H1 (cell line): ENCODE measurements at regions not wholly inside any gene's neighbourhood (a gene's known extent, or its start where the extent isn't known, plus 50 kb on each side); places are given as distances from the start of the nearest gene placed in this dataset.

Experiments
- ASH2L ChIP-seq: fragments of 200-600, 300-600 bp; sonication (generic); IDR thresholded peaks from one replicate; pipeline ENCODE4 v1.7.1; 2017; ENCODE audit warnings: low read length
- KDM1A ChIP-seq: fragments of 200-600, 300-600 bp; sonication (generic); IDR thresholded peaks from 2 replicates; pipeline ENCODE4 v1.7.1; 2016; ENCODE audit warnings: mild to moderate bottlenecking, low read length, borderline replicate concordance
- POLR2A ChIP-seq, 2 experiments: IDR thresholded peaks; 1 replicate in 1 of 2; 2 replicates in 1 of 2; pipeline ENCODE4 v1.6.1; 2011; ENCODE audit warnings: low read depth in 2 of 2, low read length in 2 of 2, mild to moderate bottlenecking in 2 of 2; ENCODE audit errors: control extremely low read depth in 1 of 2
- POU5F1 ChIP-seq: IDR thresholded peaks from 2 replicates; pipeline ENCODE4 v1.6.1; 2011; ENCODE audit warnings: low read depth, mild to moderate bottlenecking, low read length, moderate library complexity
- TF ChIP-seq, protein P1 (sequence below): fragments of 300-600 bp; sonication (generic); IDR thresholded peaks from 2 replicates; pipeline ENCODE4 v1.7.1; 2012; ENCODE audit warnings: low read length, moderate library complexity, mild to moderate bottlenecking, inconsistent platforms; ENCODE audit not compliant: insufficient replicate concordance

DNA sequence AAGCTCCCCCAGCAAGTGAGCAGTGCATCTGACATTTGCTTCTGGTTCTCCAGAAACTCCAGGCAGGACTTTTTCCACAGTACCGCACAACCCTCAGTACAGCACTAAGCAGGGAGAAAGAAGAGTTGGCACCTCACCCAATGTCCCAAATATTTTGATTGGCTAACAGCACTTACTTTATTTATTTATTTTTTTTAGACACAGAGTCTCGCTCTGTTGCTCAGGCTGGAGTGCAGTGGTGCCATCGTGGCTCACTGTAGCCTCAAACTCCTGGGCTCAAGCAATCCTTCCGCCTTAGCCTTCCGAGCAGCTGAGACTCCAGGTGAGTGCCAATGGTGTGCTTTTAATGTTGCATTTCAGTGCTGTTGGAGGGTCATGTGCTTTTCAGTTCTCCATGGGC lies 200.3 kb upstream of the ZMIZ1 start (continued):
- TF ChIP-seq, protein P1, sequence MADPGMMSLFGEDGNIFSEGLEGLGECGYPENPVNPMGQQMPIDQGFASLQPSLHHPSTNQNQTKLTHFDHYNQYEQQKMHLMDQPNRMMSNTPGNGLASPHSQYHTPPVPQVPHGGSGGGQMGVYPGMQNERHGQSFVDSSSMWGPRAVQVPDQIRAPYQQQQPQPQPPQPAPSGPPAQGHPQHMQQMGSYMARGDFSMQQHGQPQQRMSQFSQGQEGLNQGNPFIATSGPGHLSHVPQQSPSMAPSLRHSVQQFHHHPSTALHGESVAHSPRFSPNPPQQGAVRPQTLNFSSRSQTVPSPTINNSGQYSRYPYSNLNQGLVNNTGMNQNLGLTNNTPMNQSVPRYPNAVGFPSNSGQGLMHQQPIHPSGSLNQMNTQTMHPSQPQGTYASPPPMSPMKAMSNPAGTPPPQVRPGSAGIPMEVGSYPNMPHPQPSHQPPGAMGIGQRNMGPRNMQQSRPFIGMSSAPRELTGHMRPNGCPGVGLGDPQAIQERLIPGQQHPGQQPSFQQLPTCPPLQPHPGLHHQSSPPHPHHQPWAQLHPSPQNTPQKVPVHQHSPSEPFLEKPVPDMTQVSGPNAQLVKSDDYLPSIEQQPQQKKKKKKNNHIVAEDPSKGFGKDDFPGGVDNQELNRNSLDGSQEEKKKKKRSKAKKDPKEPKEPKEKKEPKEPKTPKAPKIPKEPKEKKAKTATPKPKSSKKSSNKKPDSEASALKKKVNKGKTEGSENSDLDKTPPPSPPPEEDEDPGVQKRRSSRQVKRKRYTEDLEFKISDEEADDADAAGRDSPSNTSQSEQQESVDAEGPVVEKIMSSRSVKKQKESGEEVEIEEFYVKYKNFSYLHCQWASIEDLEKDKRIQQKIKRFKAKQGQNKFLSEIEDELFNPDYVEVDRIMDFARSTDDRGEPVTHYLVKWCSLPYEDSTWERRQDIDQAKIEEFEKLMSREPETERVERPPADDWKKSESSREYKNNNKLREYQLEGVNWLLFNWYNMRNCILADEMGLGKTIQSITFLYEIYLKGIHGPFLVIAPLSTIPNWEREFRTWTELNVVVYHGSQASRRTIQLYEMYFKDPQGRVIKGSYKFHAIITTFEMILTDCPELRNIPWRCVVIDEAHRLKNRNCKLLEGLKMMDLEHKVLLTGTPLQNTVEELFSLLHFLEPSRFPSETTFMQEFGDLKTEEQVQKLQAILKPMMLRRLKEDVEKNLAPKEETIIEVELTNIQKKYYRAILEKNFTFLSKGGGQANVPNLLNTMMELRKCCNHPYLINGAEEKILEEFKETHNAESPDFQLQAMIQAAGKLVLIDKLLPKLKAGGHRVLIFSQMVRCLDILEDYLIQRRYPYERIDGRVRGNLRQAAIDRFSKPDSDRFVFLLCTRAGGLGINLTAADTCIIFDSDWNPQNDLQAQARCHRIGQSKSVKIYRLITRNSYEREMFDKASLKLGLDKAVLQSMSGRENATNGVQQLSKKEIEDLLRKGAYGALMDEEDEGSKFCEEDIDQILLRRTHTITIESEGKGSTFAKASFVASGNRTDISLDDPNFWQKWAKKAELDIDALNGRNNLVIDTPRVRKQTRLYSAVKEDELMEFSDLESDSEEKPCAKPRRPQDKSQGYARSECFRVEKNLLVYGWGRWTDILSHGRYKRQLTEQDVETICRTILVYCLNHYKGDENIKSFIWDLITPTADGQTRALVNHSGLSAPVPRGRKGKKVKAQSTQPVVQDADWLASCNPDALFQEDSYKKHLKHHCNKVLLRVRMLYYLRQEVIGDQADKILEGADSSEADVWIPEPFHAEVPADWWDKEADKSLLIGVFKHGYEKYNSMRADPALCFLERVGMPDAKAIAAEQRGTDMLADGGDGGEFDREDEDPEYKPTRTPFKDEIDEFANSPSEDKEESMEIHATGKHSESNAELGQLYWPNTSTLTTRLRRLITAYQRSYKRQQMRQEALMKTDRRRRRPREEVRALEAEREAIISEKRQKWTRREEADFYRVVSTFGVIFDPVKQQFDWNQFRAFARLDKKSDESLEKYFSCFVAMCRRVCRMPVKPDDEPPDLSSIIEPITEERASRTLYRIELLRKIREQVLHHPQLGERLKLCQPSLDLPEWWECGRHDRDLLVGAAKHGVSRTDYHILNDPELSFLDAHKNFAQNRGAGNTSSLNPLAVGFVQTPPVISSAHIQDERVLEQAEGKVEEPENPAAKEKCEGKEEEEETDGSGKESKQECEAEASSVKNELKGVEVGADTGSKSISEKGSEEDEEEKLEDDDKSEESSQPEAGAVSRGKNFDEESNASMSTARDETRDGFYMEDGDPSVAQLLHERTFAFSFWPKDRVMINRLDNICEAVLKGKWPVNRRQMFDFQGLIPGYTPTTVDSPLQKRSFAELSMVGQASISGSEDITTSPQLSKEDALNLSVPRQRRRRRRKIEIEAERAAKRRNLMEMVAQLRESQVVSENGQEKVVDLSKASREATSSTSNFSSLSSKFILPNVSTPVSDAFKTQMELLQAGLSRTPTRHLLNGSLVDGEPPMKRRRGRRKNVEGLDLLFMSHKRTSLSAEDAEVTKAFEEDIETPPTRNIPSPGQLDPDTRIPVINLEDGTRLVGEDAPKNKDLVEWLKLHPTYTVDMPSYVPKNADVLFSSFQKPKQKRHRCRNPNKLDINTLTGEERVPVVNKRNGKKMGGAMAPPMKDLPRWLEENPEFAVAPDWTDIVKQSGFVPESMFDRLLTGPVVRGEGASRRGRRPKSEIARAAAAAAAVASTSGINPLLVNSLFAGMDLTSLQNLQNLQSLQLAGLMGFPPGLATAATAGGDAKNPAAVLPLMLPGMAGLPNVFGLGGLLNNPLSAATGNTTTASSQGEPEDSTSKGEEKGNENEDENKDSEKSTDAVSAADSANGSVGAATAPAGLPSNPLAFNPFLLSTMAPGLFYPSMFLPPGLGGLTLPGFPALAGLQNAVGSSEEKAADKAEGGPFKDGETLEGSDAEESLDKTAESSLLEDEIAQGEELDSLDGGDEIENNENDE: no peak
- no peak for TF ChIP-seq KDM1A
- TF ChIP-seq ASH2L: no peak
- no peak for TF ChIP-seq POLR2A (IDR thresholded peaks at IDR 0.05; ENCODE audit: control extremely low read depth in 1 of 2, low read depth in 2 of 2, low read length in 2 of 2)
- TF ChIP-seq POU5F1: no peak
